HCT116 (cell line): ENCODE measurements at regions not wholly inside any gene's neighbourhood (a gene's known extent, or its start where the extent isn't known, plus 50 kb on each side); places are given as distances from the start of the nearest gene placed in this dataset.

Experiments
- EZH2 ChIP-seq: fragments of 200-600 bp; sonication (generic); IDR thresholded peaks from 2 replicates; pipeline ENCODE4 v1.6.1; 2017; ENCODE audit warnings: antibody characterized with exemption, mixed run types
- POLR2AphosphoS5 ChIP-seq: IDR thresholded peaks from 2 replicates; pipeline ENCODE4 v1.6.1; 2011; ENCODE audit warnings: mild to moderate bottlenecking, low read depth, low read length, moderate library complexity

- no peak for TF ChIP-seq EZH2
- TF ChIP-seq POLR2AphosphoS5, result no peak
These were observed 196.5 kb upstream of the CDH9 start for GRCh38 chr5:27234916-27235315.
